Left lobe of liver (tissue), 2 donors: ENCODE measurements at regions not wholly inside any gene's neighbourhood (a gene's known extent, or its start where the extent isn't known, plus 50 kb on each side); places are given as distances from the start of the nearest gene placed in this dataset.
"Not testable (repeated sequence)": the region's sequence is repeated elsewhere in the genome, so short reads cannot be mapped to it uniquely, and the experiment has no call there.

Experiments used
- ATAC-seq: fragments of 200-7000 bp; cut with Tn5 transposase; one replicate; pipeline ENCODE4 v1.9.1; 2020; ENCODE audit warnings: mild to moderate bottlenecking, moderate library complexity
- DNase-seq: peaks from one replicate; pipeline ENCODE4 v3.0.0-alpha.2; 2020; ENCODE audit warnings: low spot score
- donor health status: DM: no; HTN: no; CAD: no; lungs with moderate emphysema.
- donor health status: DM: no; HTN: yes; CAD: no.

GRCh38 chr6:22117631-22118030 is 179.2 kb downstream of the PRL start:
- ATAC-seq (no peak), DNase-seq (no peak)

GRCh38 chr6:22119500-22119899 is 177.3 kb downstream of the PRL start:
- ATAC-seq (no peak), DNase-seq (no peak)

- DNase-seq = no peak
- ATAC-seq = no peak
Measured at GRCh38 chr6:22124756-22125155, 172.1 kb downstream of the PRL start.

GRCh38 chr6:22126910-22127309 is 169.9 kb downstream of the PRL start:
- no peak for ATAC-seq
- no peak for DNase-seq

GRCh38 chr6:22129751-22130150 is 167.1 kb downstream of the PRL start:
- no peak for DNase-seq
- no peak for ATAC-seq

GRCh38 chr6:22132656-22133055 is 164.2 kb downstream of the PRL start:
- ATAC-seq (no peak), DNase-seq (no peak)

- ATAC-seq = no peak
- no peak for DNase-seq
Measured at GRCh38 chr6:22133357-22133756, 163.5 kb downstream of the PRL start.

GRCh38 chr6:22134308-22134707 is 162.5 kb downstream of the PRL start:
- DNase-seq (no peak), ATAC-seq (no peak)

- ATAC-seq (no peak), DNase-seq (no peak)
Measured at GRCh38 chr6:22135395-22135794, 161.4 kb downstream of the PRL start.

- DNase-seq, ATAC-seq: not testable (repeated sequence)
Measured at GRCh38 chr6:22140736-22141135, 156.1 kb downstream of the PRL start.

GRCh38 chr6:22141241-22141745 is 155.5 kb downstream of the PRL start:
- no peak for ATAC-seq
- DNase-seq = no peak

- ATAC-seq (no peak), DNase-seq (no peak)
Measured at GRCh38 chr6:22142856-22143255, 154.0 kb downstream of the PRL start.

GRCh38 chr6:22145376-22145775 is 151.5 kb downstream of the PRL start:
- DNase-seq (no peak), ATAC-seq (no peak)

GRCh38 chr6:22145823-22146677 is 150.8 kb downstream of the PRL start:
- DNase-seq (no peak), ATAC-seq (no peak)

GRCh38 chr6:22146678-22146930 is 150.2 kb downstream of the PRL start:
- ATAC-seq (no peak), DNase-seq (no peak)

GRCh38 chr6:22146931-22147701 is 149.7 kb downstream of the PRL start:
- ATAC-seq = no peak
- DNase-seq = no peak

GRCh38 chr6:22147921-22148776 is 148.7 kb downstream of the PRL start:
- ATAC-seq (no peak), DNase-seq (no peak)

GRCh38 chr6:22149096-22149495 is 147.7 kb downstream of the PRL start:
- ATAC-seq = no peak
- no peak for DNase-seq

GRCh38 chr6:22149501-22150367 is 147.1 kb downstream of the PRL start:
- DNase-seq = no peak
- peak; percentile 18 for ATAC-seq

- ATAC-seq = no peak
Measured at GRCh38 chr6:22150368-22151035, 146.3 kb downstream of the PRL start.

More at GRCh38 chr6:22150368-22151035, 146.3 kb downstream of the PRL start:
- DNase-seq = no peak
